OCI-LY7 (cell line): ENCODE measurements at regions not wholly inside any gene's neighbourhood (a gene's known extent, or its start where the extent isn't known, plus 50 kb on each side); places are given as distances from the start of the nearest gene placed in this dataset.

Experiments
- BruUV-seq: library from RNA; stranded (reverse); fragments of 400-500 nt; replicated peaks from 2 replicates; lab custom pipeline; 2021; lab: Mats Ljungman, UMichigan
- CTCF ChIA-PET: fragments of 300-600 bp; sonication (Branson Sonifier 250); formaldehyde crosslinking; loops from one replicate; lab custom pipeline; 2022; ENCODE audit warnings: antibody characterized with exemption; ENCODE audit not compliant: unreplicated experiment; lab: Charles Lee
- POLR2A ChIA-PET: fragments of 300-600 bp; sonication (Branson Sonifier 250); formaldehyde crosslinking; loops from one replicate; lab custom pipeline; 2022; ENCODE audit warnings: antibody characterized with exemption; lab: Charles Lee
- DNase-seq: peaks from one replicate; pipeline ENCODE4 v3.0.0-alpha.2; 2015; ENCODE audit warnings: low spot score
- H2AFZ ChIP-seq: fragments of 200-600 bp; sonication (generic), shearing (Covaris generic); 2 replicates; pipeline ENCODE4 v1.6.1; 2014; ENCODE audit warnings: mild to moderate bottlenecking, antibody characterized with exemption, low read length, moderate library complexity
- H3K27ac ChIP-seq: fragments of 200-600 bp; sonication (generic); 2 replicates; pipeline ENCODE4 v1.5.1; 2014; ENCODE audit warnings: mixed run types, low read depth, mild to moderate bottlenecking, moderate library complexity, low read length, inconsistent platforms; ENCODE audit not compliant: poor library complexity, severe bottlenecking
- H3K36me3 ChIP-seq: fragments of 200-600 bp; sonication (generic); 2 replicates; pipeline ENCODE4 v1.6.1; 2014; ENCODE audit warnings: mild to moderate bottlenecking, antibody characterized with exemption, low read length, moderate library complexity, mixed read lengths; ENCODE audit not compliant: insufficient read depth
- H3K4me1 ChIP-seq: fragments of 200-600 bp; sonication (generic); 2 replicates; pipeline ENCODE4 v1.5.1; 2014; ENCODE audit warnings: mild to moderate bottlenecking, low read length; ENCODE audit not compliant: insufficient read depth, poor library complexity, severe bottlenecking
- H3K4me2 ChIP-seq: fragments of 200-600 bp; sonication (generic); 2 replicates; pipeline ENCODE4 v1.6.1; 2014; ENCODE audit warnings: mild to moderate bottlenecking, low read length
- H3K4me3 ChIP-seq: fragments of 200-600 bp; sonication (generic); 2 replicates; pipeline ENCODE4 v1.5.1; 2014; ENCODE audit warnings: mild to moderate bottlenecking, low read depth, low read length; ENCODE audit not compliant: poor library complexity, severe bottlenecking
- H3K79me2 ChIP-seq: fragments of 200-600 bp; sonication (generic); 2 replicates; pipeline ENCODE4 v1.6.1; 2016; ENCODE audit warnings: low read depth, mild to moderate bottlenecking, low read length, moderate library complexity, mixed read lengths; ENCODE audit not compliant: insufficient read depth
- H3K9me2 ChIP-seq: fragments of 200-600 bp; sonication (generic); 2 replicates; pipeline ENCODE4 v1.6.1; 2016; ENCODE audit warnings: mild to moderate bottlenecking, low read length, mixed read lengths; ENCODE audit not compliant: insufficient read depth
- H3K9me3 ChIP-seq: fragments of 200-600 bp; sonication (generic); 2 replicates; pipeline ENCODE4 v1.6.1; 2014; ENCODE audit warnings: mild to moderate bottlenecking, mixed run types, low read length, mixed read lengths
- H4K20me1 ChIP-seq: fragments of 200-600 bp; sonication (generic); 2 replicates; pipeline ENCODE4 v1.6.1; 2014; ENCODE audit warnings: mild to moderate bottlenecking, antibody characterized with exemption, low read length, moderate library complexity, mixed read lengths; ENCODE audit not compliant: insufficient read depth
- CTCF ChIP-seq: fragments of 200-600 bp; sonication (generic); conservative IDR thresholded peaks from 2 replicates; pipeline ENCODE4 v1.5.1; 2014; ENCODE audit warnings: mild to moderate bottlenecking, antibody characterized with exemption, low read length, moderate library complexity, mixed read lengths
- EZH2phosphoT487 ChIP-seq: fragments of 200-600 bp; sonication (generic); IDR thresholded peaks from 2 replicates; pipeline ENCODE4 v1.6.1; 2018; ENCODE audit warnings: low read depth, borderline replicate concordance, mild to moderate bottlenecking, mixed run types, antibody characterized with exemption, low read length, moderate library complexity, mixed read lengths
- intact Hi-C: fragments of 100-400 bp; cut with micrococcal nuclease; formaldehyde crosslinking; loops from one replicate; pipeline ENCODE4 v1.10.0; 2022; ENCODE audit not compliant: unreplicated experiment

- Histone ChIP-seq H3K4me2 (no peak overlapping the region), H2AFZ (no peak overlapping the region), H3K36me3 (no peaks in the 10 kb centered on the region), H3K9me3 (no peaks in the 10 kb centered on the region), H3K79me2 (no peaks in the 10 kb centered on the region), H3K27ac (no peak overlapping the region), H3K4me3 (no peak overlapping the region), H3K9me2 (no peaks in the 10 kb centered on the region), H3K4me1 (no peaks in the 10 kb centered on the region), H4K20me1 (no peaks in the 10 kb centered on the region)
- intact Hi-C loops: no loop called here
- ChIA-PET CTCF (no interaction called here), POLR2A (no interaction called here)
- no peak for TF ChIP-seq EZH2phosphoT487
- no peak for TF ChIP-seq CTCF
- no peak for DNase-seq
- BruUV-seq: no TSS peak
Observed at GRCh38 chr18:44556296-44556695, 124.4 kb upstream of the SETBP1 start.

DNA sequence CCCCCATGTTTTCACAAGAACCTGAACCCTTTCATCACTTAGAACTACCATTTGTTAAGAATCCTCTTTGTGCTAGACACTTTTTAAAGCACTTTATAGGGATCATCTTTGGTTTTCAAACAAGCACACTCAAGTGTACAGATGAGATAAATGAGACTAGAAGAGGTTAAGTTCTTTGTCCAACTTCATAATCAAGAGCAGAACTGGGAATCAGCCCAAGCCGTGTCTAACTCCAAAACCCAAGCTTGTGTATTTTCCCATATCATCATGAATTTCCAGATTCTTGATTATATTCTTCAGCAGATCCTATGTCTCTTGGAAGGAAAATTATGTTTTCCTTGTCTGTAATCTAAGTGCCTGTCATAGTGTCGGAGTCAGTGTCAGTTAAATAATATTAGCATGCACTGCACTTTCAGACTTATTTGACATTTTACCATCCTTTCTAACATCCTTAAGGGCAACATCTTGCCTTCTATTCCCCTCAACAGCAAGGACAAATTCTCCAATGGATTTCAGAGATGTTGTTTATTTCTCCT, 123.0 kb upstream of the SETBP1 start:
- Histone ChIP-seq H3K79me2 (no peaks in the 10 kb centered on the region), H3K4me3 (no peak overlapping the region), H3K9me3 (no peaks in the 10 kb centered on the region), H4K20me1 (no peaks in the 10 kb centered on the region), H2AFZ (no peak overlapping the region), H3K4me2 (no peak overlapping the region), H3K27ac (no peak overlapping the region), H3K4me1 (no peaks in the 10 kb centered on the region), H3K36me3 (no peaks in the 10 kb centered on the region), H3K9me2 (no peaks in the 10 kb centered on the region)
- no peak for DNase-seq
- no TSS peak for BruUV-seq
- intact Hi-C loops: no loop called here
- TF ChIP-seq CTCF: no peak
- TF ChIP-seq EZH2phosphoT487: no peak
- CTCF ChIA-PET: no interaction called here
- POLR2A ChIA-PET: no interaction called here

GRCh38 chr18:44558767-44559166, 121.9 kb upstream of the SETBP1 start:
- H3K4me1 ChIP-seq: no peaks in the 10 kb centered on the region
- POLR2A ChIA-PET: interaction anchor here (0.7 to 0.8 kb wide), 2 partner anchors 120 to 792 kb away, joined by 3 read pairs; no protein-coding TSS in a partner anchor
- H2AFZ ChIP-seq: no peak overlapping the region
- H3K4me3 ChIP-seq: no peak overlapping the region
- no TSS peak for BruUV-seq
- H3K27ac ChIP-seq: no peak overlapping the region
- no peak for DNase-seq
- no peaks in the 10 kb centered on the region for H3K9me2 ChIP-seq
- intact Hi-C loops: no loop called here
- CTCF ChIA-PET: no interaction called here
- H3K36me3 ChIP-seq: no peaks in the 10 kb centered on the region
- H3K9me3 ChIP-seq: no peaks in the 10 kb centered on the region
- H3K79me2 ChIP-seq: no peaks in the 10 kb centered on the region
- H4K20me1 ChIP-seq: no peaks in the 10 kb centered on the region
- no peak overlapping the region for H3K4me2 ChIP-seq
- no peak for TF ChIP-seq CTCF
- no peak for TF ChIP-seq EZH2phosphoT487
